Dermis blood vessel endothelial cell (primary cell): ENCODE measurements at regions not wholly inside any gene's neighbourhood (a gene's known extent, or its start where the extent isn't known, plus 50 kb on each side); places are given as distances from the start of the nearest gene placed in this dataset.
"Not testable (repeated sequence)": the region's sequence is repeated elsewhere in the genome, so short reads cannot be mapped to it uniquely, and the experiment has no call there.

Source experiments
- DNase-seq: peaks from one replicate; pipeline ENCODE4 v3.0.0; 2010

GRCh38 chr6:130676077-130676772 is 151.0 kb upstream of the SMLR1 start:
- DNase-seq = no peak

GRCh38 chr6:130676773-130677144 is 150.4 kb upstream of the SMLR1 start:
- no peak for DNase-seq

GRCh38 chr6:130677312-130677711 is 149.9 kb upstream of the SMLR1 start:
- no peak for DNase-seq

GRCh38 chr6:130677766-130678165 is 149.4 kb upstream of the SMLR1 start:
- DNase-seq = no peak

GRCh38 chr6:130679684-130680083 is 147.5 kb upstream of the SMLR1 start:
- DNase-seq = no peak

GRCh38 chr6:130680116-130680515 is 147.1 kb upstream of the SMLR1 start:
- no peak for DNase-seq

GRCh38 chr6:130681028-130681427 is 146.2 kb upstream of the SMLR1 start:
- DNase-seq = peak; percentile 63

- DNase-seq = no peak
These were observed 145.1 kb upstream of the SMLR1 start for GRCh38 chr6:130682066-130682465.

GRCh38 chr6:130683761-130684517 is 143.3 kb upstream of the SMLR1 start:
- DNase-seq = no peak

GRCh38 chr6:130692659-130693058 is 134.5 kb upstream of the SMLR1 start:
- DNase-seq = no peak

- DNase-seq = no peak
These were observed 133.3 kb upstream of the SMLR1 start for GRCh38 chr6:130693944-130694343.

- DNase-seq = no peak
These were observed 132.6 kb upstream of the SMLR1 start for GRCh38 chr6:130694606-130695005.

GRCh38 chr6:130696806-130697205 is 130.4 kb upstream of the SMLR1 start:
- no peak for DNase-seq

- DNase-seq = no peak
These were observed 129.8 kb upstream of the SMLR1 start for GRCh38 chr6:130697271-130697994.

- DNase-seq = peak; percentile 71
These were observed 129.1 kb upstream of the SMLR1 start for GRCh38 chr6:130697995-130698535.

GRCh38 chr6:130699742-130700141 is 127.5 kb upstream of the SMLR1 start:
- no peak for DNase-seq

- no peak for DNase-seq
These were observed 126.8 kb upstream of the SMLR1 start for GRCh38 chr6:130700397-130700796.

- DNase-seq = peak; percentile 42
These were observed 118.9 kb upstream of the SMLR1 start for GRCh38 chr6:130708338-130708737.

- DNase-seq = not testable (repeated sequence)
These were observed 115.6 kb upstream of the SMLR1 start for GRCh38 chr6:130711641-130712040.

GRCh38 chr6:130713144-130713543 is 114.1 kb upstream of the SMLR1 start:
- no peak for DNase-seq

GRCh38 chr6:130715058-130715457 is 112.1 kb upstream of the SMLR1 start:
- DNase-seq = no peak

GRCh38 chr6:130716466-130716865 is 110.7 kb upstream of the SMLR1 start:
- no peak for DNase-seq

- no peak for DNase-seq
These were observed 109.5 kb upstream of the SMLR1 start for GRCh38 chr6:130717657-130718056.
